Psoas muscle (tissue), 7 donors: ENCODE measurements at regions not wholly inside any gene's neighbourhood (a gene's known extent, or its start where the extent isn't known, plus 50 kb on each side); places are given as distances from the start of the nearest gene placed in this dataset.
"Not testable (repeated sequence)": the region's sequence is repeated elsewhere in the genome, so short reads cannot be mapped to it uniquely, and the experiment has no call there.

Source experiments
- ATAC-seq, 4 donors: fragments of 200-7000 bp; cut with Tn5 transposase; one replicate each; pipeline ENCODE4 v1.9.1; 2020; ENCODE audit warnings: moderate library complexity in 3 of 4, mild to moderate bottlenecking in 2 of 4
- DNase-seq, 2 donors: peaks; one replicate each; pipeline ENCODE4 v3.0.0-alpha.2; 2020
- H3K27ac ChIP-seq: fragments of 200-600 bp; one replicate; pipeline ENCODE4 v1.8.0; 2022
- H3K27me3 ChIP-seq, 3 donors: fragments of 200-600 bp in 1 of 3; one replicate each; pipeline versions ENCODE4 v1.6.1 to v1.8.0; 2013 to 2022; ENCODE audit warnings: low read length in 2 of 3, mild to moderate bottlenecking in 2 of 3, moderate library complexity in 1 of 3; ENCODE audit not compliant: insufficient read depth in 3 of 3
- H3K36me3 ChIP-seq, 2 donors: fragments of 200-600 bp in 1 of 2; one replicate each; pipeline versions ENCODE4 v1.6.1 to v1.8.0; 2013 to 2022; ENCODE audit warnings: low read depth in 1 of 2, mild to moderate bottlenecking in 1 of 2, moderate library complexity in 1 of 2; ENCODE audit not compliant: insufficient read depth in 1 of 2
- H3K4me1 ChIP-seq: fragments of 200-600 bp; one replicate; pipeline ENCODE4 v1.8.0; 2022
- H3K4me3 ChIP-seq: fragments of 200-600 bp; one replicate; pipeline ENCODE4 v1.8.0; 2022; ENCODE audit warnings: mild to moderate bottlenecking
- H3K9me3 ChIP-seq: fragments of 200-600 bp; one replicate; pipeline ENCODE4 v1.8.0; 2022
- CTCF ChIP-seq: fragments of 200-600 bp; IDR thresholded peaks from one replicate; pipeline ENCODE4 v1.8.0; 2022; ENCODE audit warnings: antibody characterized with exemption
- WGBS, 3 donors: extraction: QIAGEN DNeasy Blood & Tissue Kit; methylation state at CpG; one replicate each; pipeline versions ENCODE4 v1.1.6 to v1.1.7; 2013; 5-methylcytosine and 5-hydroxymethylcytosine counted together
- intact Hi-C, 2 donors: fragments of 100-400 bp; cut with DNase I; formaldehyde crosslinking; loops; one replicate each; pipeline versions ENCODE4 v1.11.0 to v1.14.2; 2022
- donor health status: healthy with polysubstance abuse.
- donor health status: DM: no; HTN: no; CAD: no; lungs with moderate emphysema.
- donor health status: Bipolar disorder and iron deficiency.
- donor health status: healthy.
- donor health status: DM: yes; HTN: yes; CAD: no.
- donor health status: DM: no; HTN: no; CAD: no.
- donor health status: DM: yes; HTN: yes; CAD: no.

- ATAC-seq, result peak; percentile 48 to 70 (median 64)
- peak; percentile 17 to 61 for DNase-seq
- Histone ChIP-seq H3K4me3 (peak overlapping the region; percentile 15), H3K27me3 (no peaks in the 10 kb centered on the region), H3K36me3 (no peaks in the 10 kb centered on the region), H3K9me3 (no peaks in the 10 kb centered on the region), H3K27ac (no peak overlapping the region), H3K4me1 (no peaks in the 10 kb centered on the region)
- 21 to 28% (median 23%) methylated on average over 24 of the region's 24 CpGs for WGBS, 3 donors
- intact Hi-C loops, result no loop called here
- no peak for TF ChIP-seq CTCF
These were observed 182.3 kb upstream of the NDN start for GRCh38 chr15:23869396-23869795.

GRCh38 chr15:23873613-23874012, 186.5 kb upstream of the NDN start:
- intact Hi-C loops, ATAC-seq, H3K4me1 ChIP-seq, H3K9me3 ChIP-seq, H3K27me3 ChIP-seq, H3K36me3 ChIP-seq, H3K27ac ChIP-seq, H3K4me3 ChIP-seq, DNase-seq: not testable (repeated sequence)
- 77 to 81% (median 79%) methylated on average over 8 of the region's 8 CpGs for WGBS, 3 donors

- 22 to 24% (median 23%) methylated on average over 36 of the region's 36 CpGs for WGBS, 3 donors
- ATAC-seq (peak in 3 of 4 donors; percentile 53 to 77 (median 75)), DNase-seq (peak; percentile 34 to 61)
These were observed 190.7 kb upstream of the NDN start for GRCh38 chr15:23877502-23878412.

GRCh38 chr15:23881291-23881690, 194.2 kb upstream of the NDN start:
- Histone ChIP-seq H3K27me3 (no peaks in the 10 kb centered on the region), H3K36me3 (no peaks in the 10 kb centered on the region), H3K9me3 (no peaks in the 10 kb centered on the region), H3K27ac (no peak overlapping the region), H3K4me1 (no peaks in the 10 kb centered on the region), H3K4me3 (no peak overlapping the region)
- ATAC-seq, result no peak
- intact Hi-C loops, result no loop called here
- no peak for TF ChIP-seq CTCF
- DNase-seq, result no peak
- WGBS, 3 donors, result 75 to 81% (median 77%) methylated on average over 9 of the region's 9 CpGs

More at GRCh38 chr15:23877502-23878412, 190.7 kb upstream of the NDN start:
- peak; percentile 55 for TF ChIP-seq CTCF
- Histone ChIP-seq H3K4me1 (no peaks in the 10 kb centered on the region), H3K36me3 (no peaks in the 10 kb centered on the region), H3K27me3 (no peaks in the 10 kb centered on the region), H3K27ac (no peak overlapping the region), H3K9me3 (no peaks in the 10 kb centered on the region), H3K4me3 (no peak overlapping the region)
- intact Hi-C loops, result loop anchor here (5.0 kb wide), 1 partner anchor 235 kb away; no protein-coding TSS in a partner anchor

- Histone ChIP-seq H3K36me3 (no peaks in the 10 kb centered on the region), H3K4me1 (no peaks in the 10 kb centered on the region), H3K4me3 (no peak overlapping the region), H3K27ac (no peak overlapping the region), H3K27me3 (no peaks in the 10 kb centered on the region), H3K9me3 (no peaks in the 10 kb centered on the region)
- DNase-seq (no peak), ATAC-seq (no peak)
- intact Hi-C loops, result no loop called here
- WGBS, 3 donors, result 54 to 56% (median 54%) methylated on average over 2 of the region's 2 CpGs
- no peak for TF ChIP-seq CTCF
These were observed 203.1 kb upstream of the NDN start for GRCh38 chr15:23890218-23890617.
